ENCODE measurements at regions not wholly inside any gene's neighbourhood (a gene's known extent, or its start where the extent isn't known, plus 50 kb on each side); places are given as distances from the start of the nearest gene placed in this dataset.

DNA sequence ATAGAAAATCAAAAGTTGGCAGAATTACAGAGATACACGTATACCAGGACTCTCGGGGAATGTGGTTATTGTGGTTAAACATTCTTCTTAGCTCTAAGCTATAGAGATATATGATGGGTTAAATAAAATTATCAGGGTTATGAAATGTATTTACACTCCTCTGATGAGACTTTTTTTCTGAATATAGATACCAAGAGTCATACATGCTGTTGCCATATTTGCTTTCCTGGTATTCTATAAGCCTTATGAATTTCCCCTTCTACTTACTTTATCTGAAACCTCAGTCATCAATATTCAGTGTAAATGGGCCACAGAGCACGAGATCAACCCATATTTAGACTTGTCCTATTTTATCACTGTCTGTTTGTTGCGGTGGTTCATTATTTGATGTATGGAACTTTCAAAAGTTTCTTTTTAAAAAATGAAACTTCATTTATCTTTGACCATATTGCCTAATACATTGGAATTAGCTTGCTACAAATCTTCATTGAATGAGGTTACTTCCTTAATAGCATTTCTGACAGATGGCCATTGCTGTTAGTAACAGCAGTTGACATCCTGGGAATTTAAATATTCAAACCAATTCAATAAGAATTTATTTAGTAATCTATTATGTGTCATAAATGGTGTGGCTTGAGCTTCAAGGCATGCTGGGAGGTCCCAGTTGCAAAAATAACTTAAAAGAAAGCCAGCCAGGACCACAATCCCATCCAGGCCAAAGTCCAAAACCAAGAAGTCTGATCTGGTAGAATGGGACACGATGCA, 393.5 kb downstream of the PCNX1 start:
- peak in 2 of 4 donors; percentile 16 to 28 for ATAC-seq
- Histone ChIP-seq H3K27ac (peak overlapping the region in 1 of 4 donors; percentile 8), H3K27me3 (no peaks in the 10 kb centered on the region), H3K9me3 (no peaks in the 10 kb centered on the region), H3K4me3 (no peak overlapping the region), H3K4me1 (no peaks in the 10 kb centered on the region), H3K36me3 (no peaks in the 10 kb centered on the region)
- TF ChIP-seq, protein P1, sequence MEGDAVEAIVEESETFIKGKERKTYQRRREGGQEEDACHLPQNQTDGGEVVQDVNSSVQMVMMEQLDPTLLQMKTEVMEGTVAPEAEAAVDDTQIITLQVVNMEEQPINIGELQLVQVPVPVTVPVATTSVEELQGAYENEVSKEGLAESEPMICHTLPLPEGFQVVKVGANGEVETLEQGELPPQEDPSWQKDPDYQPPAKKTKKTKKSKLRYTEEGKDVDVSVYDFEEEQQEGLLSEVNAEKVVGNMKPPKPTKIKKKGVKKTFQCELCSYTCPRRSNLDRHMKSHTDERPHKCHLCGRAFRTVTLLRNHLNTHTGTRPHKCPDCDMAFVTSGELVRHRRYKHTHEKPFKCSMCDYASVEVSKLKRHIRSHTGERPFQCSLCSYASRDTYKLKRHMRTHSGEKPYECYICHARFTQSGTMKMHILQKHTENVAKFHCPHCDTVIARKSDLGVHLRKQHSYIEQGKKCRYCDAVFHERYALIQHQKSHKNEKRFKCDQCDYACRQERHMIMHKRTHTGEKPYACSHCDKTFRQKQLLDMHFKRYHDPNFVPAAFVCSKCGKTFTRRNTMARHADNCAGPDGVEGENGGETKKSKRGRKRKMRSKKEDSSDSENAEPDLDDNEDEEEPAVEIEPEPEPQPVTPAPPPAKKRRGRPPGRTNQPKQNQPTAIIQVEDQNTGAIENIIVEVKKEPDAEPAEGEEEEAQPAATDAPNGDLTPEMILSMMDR (IDR thresholded peaks at IDR 0.05): no peak
- no peak for FAIRE-seq
- DNase-seq: no peak
- intact Hi-C loops (cut with DNase I): no loop called here
- WGBS, 2 donors: 72 to 77% methylated on average over 5 of the region's 5 CpGs

DNA sequence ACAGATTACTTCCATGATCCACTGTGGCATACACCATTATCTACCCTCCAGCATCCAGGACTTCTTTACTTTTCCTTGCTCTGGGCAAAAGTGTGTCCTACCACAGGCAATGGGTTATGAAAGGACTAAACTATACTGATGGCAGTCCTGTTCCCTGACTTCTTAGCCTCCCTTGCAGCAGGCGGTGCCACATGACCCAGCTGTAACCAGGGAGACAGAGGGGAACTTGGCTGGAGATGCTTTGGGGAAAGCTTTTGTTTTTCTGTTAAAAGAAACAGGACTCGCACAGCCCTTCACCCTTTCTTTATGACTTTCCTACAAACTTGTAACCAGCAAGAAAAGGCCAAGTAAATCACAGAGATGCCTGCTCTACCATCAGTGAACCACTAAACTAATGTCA, 394.4 kb downstream of the PCNX1 start:
- no peak for DNase-seq
- FAIRE-seq: no peak
- H3K4me1 ChIP-seq: no peaks in the 10 kb centered on the region
- TF ChIP-seq, protein P1 (IDR thresholded peaks at IDR 0.05): no peak
- intact Hi-C loops (cut with DNase I): no loop called here
- WGBS, 2 donors: 86 to 94% methylated on average over 2 of the region's 2 CpGs
- no peak for ATAC-seq
- no peak overlapping the region for H3K4me3 ChIP-seq
- no peaks in the 10 kb centered on the region for H3K9me3 ChIP-seq
- H3K27ac ChIP-seq: no peak overlapping the region
- no peaks in the 10 kb centered on the region for H3K36me3 ChIP-seq
- H3K27me3 ChIP-seq: no peaks in the 10 kb centered on the region

DNA sequence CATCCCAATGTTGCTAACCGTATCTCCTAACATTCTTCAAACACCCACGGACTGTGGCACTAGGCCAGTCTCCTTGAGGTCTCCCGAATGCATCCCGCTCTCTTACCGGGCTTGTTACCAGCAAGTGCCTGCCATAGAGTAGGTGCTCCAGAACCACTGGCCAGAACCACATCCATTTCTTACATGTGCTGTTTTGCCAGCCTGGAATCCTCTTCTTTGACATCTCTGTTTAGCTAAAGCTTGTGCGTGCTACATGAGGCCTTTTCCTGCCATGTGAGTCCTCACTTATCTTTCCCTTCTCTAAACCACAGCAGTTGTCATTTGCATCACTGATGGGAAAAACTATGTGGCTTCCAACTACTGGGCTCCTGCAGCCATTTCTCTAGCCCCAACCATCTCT, 397.4 kb downstream of the PCNX1 start:
- FAIRE-seq: no peak
- H3K27me3 ChIP-seq: no peaks in the 10 kb centered on the region
- H3K4me1 ChIP-seq: no peaks in the 10 kb centered on the region
- intact Hi-C loops (cut with DNase I): no loop called here
- 83 to 95% methylated on average over 6 of the region's 6 CpGs for WGBS, 2 donors
- H3K27ac ChIP-seq: no peak overlapping the region
- no peak for DNase-seq
- ATAC-seq: no peak
- TF ChIP-seq, protein P1 (IDR thresholded peaks at IDR 0.05): no peak
- H3K4me3 ChIP-seq: no peak overlapping the region
- H3K36me3 ChIP-seq: no peaks in the 10 kb centered on the region
- H3K9me3 ChIP-seq: no peaks in the 10 kb centered on the region

DNA sequence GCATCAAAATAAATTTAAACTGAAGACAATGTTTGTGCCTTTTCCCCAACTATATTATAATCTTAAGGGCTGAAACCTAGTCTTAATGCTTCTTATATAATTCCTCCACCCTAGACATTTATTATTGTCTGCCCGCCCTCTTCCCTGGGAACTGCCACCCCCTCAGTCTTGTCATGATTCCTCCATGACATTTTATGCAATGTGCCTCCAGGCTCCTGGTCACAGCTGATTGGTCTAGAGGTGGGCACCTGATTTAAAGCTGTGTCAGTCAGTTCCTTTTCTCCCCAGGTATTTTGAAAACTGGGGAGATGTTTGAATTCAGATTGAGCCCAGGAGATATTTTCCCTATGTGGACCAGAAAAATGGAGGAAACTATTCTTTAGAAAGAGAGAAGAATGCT, 401.4 kb downstream of the PCNX1 start:
- 85 to 93% methylated on average over 1 of the region's 1 CpG for WGBS, 2 donors

DNA sequence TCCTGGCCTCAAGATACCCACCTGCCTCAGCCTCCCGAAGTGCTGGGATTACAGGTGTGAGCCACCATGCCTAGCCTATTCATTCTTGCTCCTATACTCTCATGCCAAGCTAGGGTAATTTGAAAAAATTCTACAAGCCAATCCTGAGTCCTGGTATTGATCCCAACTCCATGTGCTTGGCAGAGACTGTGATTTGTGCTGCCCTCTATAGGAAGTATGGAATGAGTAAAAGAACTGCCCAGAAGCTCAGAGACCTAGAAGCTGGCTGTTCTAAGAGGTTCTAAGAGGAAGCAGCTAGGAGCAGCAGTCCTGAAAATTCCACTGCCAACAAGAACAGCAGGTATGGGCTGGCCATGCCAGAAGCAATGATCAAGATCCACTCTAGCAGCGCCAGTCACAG, 402.5 kb downstream of the PCNX1 start:
- Histone ChIP-seq H3K9me3 (no peaks in the 10 kb centered on the region), H3K4me1 (no peaks in the 10 kb centered on the region), H3K4me3 (no peak overlapping the region), H3K27me3 (no peaks in the 10 kb centered on the region), H3K36me3 (no peaks in the 10 kb centered on the region), H3K27ac (no peak overlapping the region)
- FAIRE-seq (no peak), ATAC-seq (peak in 2 of 4 donors; percentile 38 to 46), DNase-seq (no peak)
- intact Hi-C loops (cut with DNase I): no loop called here
- 86% methylated on average over 2 of the region's 2 CpGs for whole genome bisulfite sequencing, 2 donors
- TF ChIP-seq, protein P1 (IDR thresholded peaks at IDR 0.05): no peak

More for the DNA sequence above, 401.4 kb downstream of the PCNX1 start:
- no peaks in the 10 kb centered on the region for H3K4me1 ChIP-seq
- no peaks in the 10 kb centered on the region for H3K36me3 ChIP-seq
- no peak for ATAC-seq
- intact Hi-C loops (cut with DNase I): no loop called here
- no peak overlapping the region for H3K4me3 ChIP-seq
- no peak for DNase-seq
- H3K27me3 ChIP-seq: no peaks in the 10 kb centered on the region
- no peak overlapping the region for H3K27ac ChIP-seq
- no peak for FAIRE-seq
- TF ChIP-seq, protein P1 (IDR thresholded peaks at IDR 0.05): no peak
- H3K9me3 ChIP-seq: no peaks in the 10 kb centered on the region
